GM12878 (cell line): ENCODE measurements at regions not wholly inside any gene's neighbourhood (a gene's known extent, or its start where the extent isn't known, plus 50 kb on each side); places are given as distances from the start of the nearest gene placed in this dataset.

Experiments
- ATAC-seq: fragments of 200-7000 bp; cut with Tn5 transposase; 3 replicates; pipeline ENCODE4 v1.9.1; 2020; ENCODE audit warnings: mild to moderate bottlenecking, moderate library complexity
- BruUV-seq: library from RNA; stranded (reverse); fragments of 400-500 nt; replicated peaks from 2 replicates; lab custom pipeline; 2021; lab: Mats Ljungman, UMichigan
- CTCF ChIA-PET: fragments of 300-600 bp; sonication (Branson Sonifier 250); formaldehyde crosslinking; extraction: SDS; loops from one replicate; lab custom pipeline; 2021; ENCODE audit warnings: inconsistent platforms; lab: Yijun Ruan, JAX
- POLR2A ChIA-PET: fragments of 350-600 bp; formaldehyde crosslinking; extraction: SDS; loops from one replicate; lab custom pipeline; 2021; ENCODE audit warnings: inconsistent platforms; lab: Charles Lee
- RAD21 ChIA-PET: fragments of 300-600 bp; sonication (Branson Sonifier 250); formaldehyde crosslinking; loops from one replicate; lab custom pipeline; 2023; ENCODE audit warnings: antibody characterized with exemption; ENCODE audit not compliant: unreplicated experiment; lab: Charles Lee
- SMC1A ChIA-PET: fragments of 300-600 bp; sonication (Branson Sonifier 250); formaldehyde crosslinking; loops from one replicate; lab custom pipeline; 2023; ENCODE audit not compliant: unreplicated experiment, uncharacterized antibody; lab: Charles Lee
- DNase-seq: peaks from one replicate; pipeline ENCODE4 v3.0.0-alpha.2; 2011; ENCODE audit warnings: low read depth, low spot score
- FAIRE-seq: peaks from 3 replicates; lab custom pipeline; 2011; peaks lifted over from hg19 to GRCh38; lab: Jason Lieb, UNC
- H2AFZ ChIP-seq: 2 replicates; pipeline ENCODE4 v1.6.0; 2011; ENCODE audit warnings: low read depth, low read length, control low read depth; ENCODE audit not compliant: control insufficient read depth
- H3K27ac ChIP-seq: 2 replicates; pipeline ENCODE4 v1.5.1; 2011; ENCODE audit warnings: control low read depth; ENCODE audit not compliant: control insufficient read depth, insufficient read depth
- H3K27me3 ChIP-seq, 2 experiments: replicated peaks in 1 of 2; 2 replicates each; pipeline versions ENCODE4 v1.6.0 to v1.6.1; 2011; ENCODE audit warnings: low read length in 1 of 2; ENCODE audit not compliant: control insufficient read depth in 2 of 2, insufficient read depth in 2 of 2
- H3K36me3 ChIP-seq, 2 experiments: 2 replicates each; pipeline ENCODE4 v1.5.1; 2011; ENCODE audit warnings: low read length in 1 of 2; ENCODE audit not compliant: control insufficient read depth in 2 of 2, insufficient read depth in 2 of 2
- H3K4me1 ChIP-seq: 2 replicates; pipeline ENCODE4 v1.6.1; 2011; ENCODE audit warnings: mild to moderate bottlenecking, low read length, moderate library complexity, mixed read lengths; ENCODE audit not compliant: control insufficient read depth, insufficient read depth
- H3K4me2 ChIP-seq: 2 replicates; pipeline ENCODE4 v1.6.0; 2011; ENCODE audit warnings: control low read depth; ENCODE audit not compliant: control insufficient read depth, insufficient read depth
- H3K4me3 ChIP-seq: fragments of 200-600 bp; sonication (generic); 2 replicates; pipeline ENCODE4 v1.5.1; 2016
- H3K79me2 ChIP-seq: 2 replicates; pipeline ENCODE4 v1.6.0; 2011; ENCODE audit warnings: low read length; ENCODE audit not compliant: control insufficient read depth, insufficient read depth
- H3K9ac ChIP-seq: 2 replicates; pipeline ENCODE4 v1.8.0; 2011; ENCODE audit warnings: low read length, control low read depth, mixed read lengths; ENCODE audit not compliant: control insufficient read depth, insufficient read depth
- H3K9me3 ChIP-seq: replicated peaks from 3 replicates; pipeline ENCODE4 v1.5.1; 2011; ENCODE audit warnings: mild to moderate bottlenecking, low read length; ENCODE audit not compliant: control insufficient read depth, insufficient read depth
- H4K20me1 ChIP-seq: 2 replicates; pipeline ENCODE4 v1.6.0; 2011; ENCODE audit not compliant: control insufficient read depth, insufficient read depth
- HCFC1 ChIP-seq: fragments of 150-350 bp; IDR thresholded peaks from 2 replicates; pipeline ENCODE4 v1.6.1; 2014; ENCODE audit warnings: low read length
- HDAC2 ChIP-seq: fragments of 200-600 bp; sonication (generic); IDR thresholded peaks from 2 replicates; pipeline ENCODE4 v1.6.1; 2017
- NFYB ChIP-seq: IDR thresholded peaks from 2 replicates; pipeline ENCODE4 v1.6.1; 2011; ENCODE audit warnings: low read depth, mild to moderate bottlenecking, low read length, improper control_type of control experiment, moderate library complexity; ENCODE audit not compliant: insufficient read depth
- NR2C2 ChIP-seq: IDR thresholded peaks from 2 replicates; pipeline ENCODE4 v1.6.1; 2011; ENCODE audit warnings: borderline replicate concordance, low read depth; ENCODE audit not compliant: control insufficient read depth, insufficient read length
- RAD51 ChIP-seq: fragments of 450-650 bp; IDR thresholded peaks from 2 replicates; pipeline ENCODE4 v1.6.1; 2016; ENCODE audit warnings: moderate library complexity, mild to moderate bottlenecking, inconsistent platforms
- ZSCAN29 ChIP-seq: fragments of 450-650 bp; IDR thresholded peaks from 2 replicates; pipeline ENCODE4 v1.6.1; 2017; ENCODE audit warnings: mild to moderate bottlenecking, moderate library complexity
- WGBS: methylation state at CpG from one replicate; pipeline ENCODE4 v1.1.6; 2016; ENCODE audit warnings: low lambda C conversion rate; ENCODE audit not compliant: insufficient replicate concordance, insufficient coverage; ENCODE audit errors: missing lambda C conversion rate; 5-methylcytosine and 5-hydroxymethylcytosine counted together
- in situ Hi-C: fragments of 300-500 bp; cut with MboI; formaldehyde crosslinking; loops from 9 replicates; pipeline ENCODE4 v1.14.3; 2018; ENCODE audit warnings: mixed read lengths
- intact Hi-C: fragments of 100-400 bp; cut with micrococcal nuclease; formaldehyde crosslinking; loops from one replicate; pipeline ENCODE4 v1.14.2; 2022; ENCODE audit not compliant: unreplicated experiment
- TF ChIP-seq, protein P1 (sequence below): fragments of 450-650 bp; IDR thresholded peaks from 2 replicates; pipeline ENCODE4 v1.6.1; 2018; ENCODE audit warnings: borderline replicate concordance, mild to moderate bottlenecking; ENCODE audit not compliant: partially characterized antibody

DNA sequence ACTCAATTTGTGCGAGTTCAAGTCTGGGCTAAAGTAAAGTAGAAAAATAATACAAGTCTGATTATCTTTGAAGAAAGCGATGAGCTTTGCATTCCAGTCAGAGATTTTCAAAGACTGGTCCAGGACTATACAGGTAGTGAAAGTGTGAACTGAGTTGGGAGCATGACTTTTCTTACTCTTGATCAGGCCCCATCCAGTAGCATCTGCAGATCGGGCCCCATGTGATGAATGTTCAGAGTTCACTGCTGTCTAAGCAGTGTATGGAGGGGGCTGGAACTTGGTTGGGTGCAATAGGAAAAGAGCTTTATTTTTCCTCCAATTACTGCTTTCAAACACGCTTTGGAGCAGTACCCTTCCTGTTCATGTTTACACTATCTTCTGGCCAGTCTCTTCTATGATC is 747.4 kb upstream of the ID2 start (continued):
- TF ChIP-seq, protein P1, sequence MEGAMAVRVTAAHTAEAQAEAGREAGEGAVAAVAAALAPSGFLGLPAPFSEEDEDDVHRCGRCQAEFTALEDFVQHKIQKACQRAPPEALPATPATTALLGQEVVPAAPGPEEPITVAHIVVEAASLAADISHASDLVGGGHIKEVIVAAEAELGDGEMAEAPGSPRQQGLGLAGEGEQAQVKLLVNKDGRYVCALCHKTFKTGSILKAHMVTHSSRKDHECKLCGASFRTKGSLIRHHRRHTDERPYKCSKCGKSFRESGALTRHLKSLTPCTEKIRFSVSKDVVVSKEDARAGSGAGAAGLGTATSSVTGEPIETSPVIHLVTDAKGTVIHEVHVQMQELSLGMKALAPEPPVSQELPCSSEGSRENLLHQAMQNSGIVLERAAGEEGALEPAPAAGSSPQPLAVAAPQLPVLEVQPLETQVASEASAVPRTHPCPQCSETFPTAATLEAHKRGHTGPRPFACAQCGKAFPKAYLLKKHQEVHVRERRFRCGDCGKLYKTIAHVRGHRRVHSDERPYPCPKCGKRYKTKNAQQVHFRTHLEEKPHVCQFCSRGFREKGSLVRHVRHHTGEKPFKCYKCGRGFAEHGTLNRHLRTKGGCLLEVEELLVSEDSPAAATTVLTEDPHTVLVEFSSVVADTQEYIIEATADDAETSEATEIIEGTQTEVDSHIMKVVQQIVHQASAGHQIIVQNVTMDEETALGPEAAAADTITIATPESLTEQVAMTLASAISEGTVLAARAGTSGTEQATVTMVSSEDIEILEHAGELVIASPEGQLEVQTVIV, result no peak
- no peak for TF ChIP-seq HDAC2
- TF ChIP-seq HCFC1, result no peak

DNA sequence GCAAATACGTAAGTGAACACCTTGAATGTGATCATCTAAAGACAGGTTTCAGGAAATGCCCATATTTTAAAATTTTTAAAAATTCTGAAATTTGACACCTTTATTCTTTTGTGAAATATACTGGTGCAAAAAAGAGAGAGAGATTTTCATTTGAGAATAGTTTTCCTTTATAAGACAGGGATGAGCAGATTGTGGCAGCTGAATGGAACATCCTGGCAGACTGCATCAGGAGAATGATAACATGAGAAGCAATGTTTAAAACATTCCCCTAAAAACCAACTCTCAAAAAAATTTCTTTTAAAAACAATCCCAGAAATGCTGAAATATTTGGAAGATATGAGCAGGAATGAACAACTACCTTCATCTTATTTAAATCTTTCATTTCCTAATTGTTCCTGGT is 744.8 kb upstream of the ID2 start:
- in situ Hi-C loops, result no loop called here
- no peak for FAIRE-seq
- ChIA-PET CTCF (interaction anchor here (1.3 to 1.7 kb wide), 3 partner anchors 9 to 17 kb away, joined by 3 to 4 read pairs (median 3); no protein-coding TSS in a partner anchor), POLR2A (no interaction called here), SMC1A (no interaction called here), RAD21 (no interaction called here)
- Histone ChIP-seq H3K36me3 (no peaks in the 10 kb centered on the region), H4K20me1 (no peaks in the 10 kb centered on the region), H3K9me3 (no peaks in the 10 kb centered on the region; the same call in 1 of the 3 replicates), H3K4me2 (no peak overlapping the region), H2AFZ (no peak overlapping the region), H3K4me1 (no peaks in the 10 kb centered on the region), H3K9ac (no peak overlapping the region), H3K79me2 (no peaks in the 10 kb centered on the region), H3K4me3 (no peak overlapping the region), H3K27ac (no peak overlapping the region), H3K27me3 (no peaks in the 10 kb centered on the region)
- TF ChIP-seq NR2C2 (no peak), RAD51 (no peak), NFYB (no peak), ZSCAN29 (no peak)
- no TSS peak for BruUV-seq
- ATAC-seq, result no peak
- 94% methylated on average over 1 of the region's 1 CpG for WGBS
- intact Hi-C loops, result no loop called here
- no peak for DNase-seq
